ENCODE measurements at regions not wholly inside any gene's neighbourhood (a gene's known extent, or its start where the extent isn't known, plus 50 kb on each side); places are given as distances from the start of the nearest gene placed in this dataset.

- intact Hi-C loops (cut with micrococcal nuclease) = loop anchor here (1.0 kb wide), 1 partner anchor 21 kb away; no protein-coding TSS in a partner anchor
Measured at GRCh38 chr15:98139337-98139736, 178.8 kb downstream of the ARRDC4 start.

DNA sequence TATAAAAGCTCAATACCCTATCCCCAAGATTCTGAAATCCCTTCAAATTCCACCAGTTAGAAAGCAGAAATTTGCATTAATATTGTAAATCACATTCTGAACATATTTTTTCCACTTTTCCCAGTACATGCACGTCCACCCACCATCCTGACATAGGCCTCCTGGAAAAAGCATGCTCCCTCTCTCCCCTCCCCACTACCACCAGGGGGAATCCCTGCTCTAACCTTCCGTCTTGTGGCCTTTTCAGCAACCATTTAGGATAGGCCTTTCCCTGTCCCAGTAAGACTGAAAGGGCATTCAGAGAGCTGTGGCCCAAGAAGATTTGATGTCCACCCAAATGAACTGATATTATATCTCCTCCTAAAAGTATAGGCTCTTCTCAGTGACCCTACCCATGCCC is 182.1 kb downstream of the ARRDC4 start:
- intact Hi-C loops (cut with micrococcal nuclease) = no loop called here

DNA sequence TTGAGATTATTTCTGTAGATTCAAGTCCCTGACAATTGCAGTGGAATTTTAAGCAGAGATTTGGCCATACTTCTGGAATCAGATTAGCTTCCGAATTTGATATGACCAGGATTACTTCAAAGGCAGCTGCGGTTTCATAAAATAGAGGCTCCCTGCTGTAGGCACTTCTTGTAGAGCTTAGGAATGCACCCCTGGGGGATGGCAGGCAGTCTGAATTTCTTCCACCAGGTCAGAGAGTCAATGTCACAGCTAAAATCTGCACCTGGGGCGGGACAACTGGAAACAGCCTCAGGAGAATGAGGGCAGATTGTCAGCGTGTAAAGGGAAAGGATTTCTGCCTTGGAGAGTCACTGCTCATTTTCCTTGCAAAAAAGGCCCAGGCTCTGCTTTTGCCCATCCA is 182.6 kb downstream of the ARRDC4 start:
- intact Hi-C loops (cut with micrococcal nuclease) = no loop called here

DNA sequence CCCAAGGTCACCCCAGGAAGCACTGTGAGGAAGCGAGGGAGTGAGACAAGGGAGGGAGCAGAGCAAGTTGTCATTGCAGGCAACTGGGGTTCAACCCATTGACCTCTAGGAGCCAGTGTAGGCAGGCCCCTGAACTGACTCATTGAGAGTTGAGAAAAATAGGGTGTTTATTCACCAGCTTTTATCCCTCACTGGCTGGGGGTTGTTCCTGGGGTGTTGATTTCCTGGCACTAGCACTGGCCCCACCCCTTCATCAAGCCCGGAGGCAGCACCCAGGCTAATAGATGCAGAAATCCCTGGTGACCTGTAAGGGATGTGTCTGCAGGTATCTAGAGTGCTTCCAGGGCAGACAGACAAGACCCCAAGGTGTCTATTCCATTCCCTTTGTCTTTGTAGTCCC is 183.9 kb downstream of the ARRDC4 start:
- intact Hi-C loops (cut with micrococcal nuclease) = no loop called here

GRCh38 chr15:98146031-98146820 is 185.7 kb downstream of the ARRDC4 start:
- intact Hi-C loops (cut with micrococcal nuclease) = no loop called here

DNA sequence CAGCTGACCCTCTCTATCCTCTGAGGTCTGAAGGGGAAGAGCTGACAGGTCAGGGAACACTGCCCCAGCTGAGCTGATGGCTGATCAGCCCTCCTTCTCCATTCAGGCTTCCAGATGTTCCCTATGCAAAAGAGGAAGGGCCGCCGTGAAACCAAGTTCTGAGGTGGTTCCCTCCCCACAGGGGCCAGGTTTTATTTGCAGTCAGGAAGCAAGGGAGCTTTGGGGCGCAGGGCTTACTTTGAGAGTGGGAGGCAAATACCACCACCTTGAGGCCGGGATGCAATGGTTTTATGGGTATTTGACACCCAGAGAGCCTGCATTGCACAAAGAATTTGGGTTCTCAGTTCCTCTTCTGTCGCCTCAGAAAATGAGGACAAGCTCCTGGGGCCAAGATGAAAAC is 186.9 kb downstream of the ARRDC4 start:
- intact Hi-C loops (cut with micrococcal nuclease) = no loop called here

GRCh38 chr15:98150084-98150483 is 189.6 kb downstream of the ARRDC4 start:
- intact Hi-C loops (cut with micrococcal nuclease) = no loop called here

GRCh38 chr15:98150536-98150935 is 190.0 kb downstream of the ARRDC4 start:
- intact Hi-C loops (cut with micrococcal nuclease) = no loop called here

DNA sequence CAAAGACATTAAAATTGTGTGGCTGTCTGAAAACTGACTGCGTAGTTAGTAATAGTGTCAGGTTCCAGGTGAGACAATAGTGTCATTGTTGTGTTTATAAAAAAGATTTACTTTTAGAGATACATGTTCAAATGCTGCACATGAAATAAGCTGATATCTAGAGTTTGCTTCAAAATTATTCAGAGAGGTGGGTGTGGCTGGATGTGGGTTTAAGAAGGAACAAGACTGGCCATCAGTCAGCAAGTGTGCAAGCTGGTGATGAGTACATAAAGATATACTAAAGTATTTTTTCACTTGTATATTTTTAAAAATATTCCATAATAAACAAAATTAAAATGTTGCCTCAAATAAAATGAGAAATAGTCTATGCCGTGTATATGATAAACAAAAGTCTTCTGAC is 190.6 kb downstream of the ARRDC4 start:
- intact Hi-C loops (cut with micrococcal nuclease) = no loop called here

- intact Hi-C loops (cut with micrococcal nuclease) = no loop called here
Measured at GRCh38 chr15:98152156-98152555, 191.7 kb downstream of the ARRDC4 start.

DNA sequence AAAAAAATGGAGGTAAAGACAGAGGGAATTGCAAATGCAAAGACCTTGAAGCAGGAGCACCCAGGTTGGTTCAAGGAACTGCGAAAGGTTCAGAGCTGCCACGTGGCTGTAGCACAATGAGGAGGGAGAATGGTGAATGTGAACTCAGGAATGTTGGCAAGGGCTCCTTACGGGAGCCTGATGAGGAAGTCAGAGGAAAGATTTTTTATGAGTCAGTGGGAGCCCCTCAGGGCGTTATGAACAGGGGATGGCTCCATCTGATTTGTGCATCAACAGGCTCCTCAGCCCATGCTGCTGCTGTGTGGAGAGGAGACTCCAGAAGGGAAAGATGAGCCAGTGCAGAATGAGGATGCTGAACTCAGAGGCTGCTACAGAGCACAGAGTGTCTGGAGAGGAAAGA is 194.4 kb downstream of the ARRDC4 start:
- intact Hi-C loops (cut with micrococcal nuclease) = no loop called here

DNA sequence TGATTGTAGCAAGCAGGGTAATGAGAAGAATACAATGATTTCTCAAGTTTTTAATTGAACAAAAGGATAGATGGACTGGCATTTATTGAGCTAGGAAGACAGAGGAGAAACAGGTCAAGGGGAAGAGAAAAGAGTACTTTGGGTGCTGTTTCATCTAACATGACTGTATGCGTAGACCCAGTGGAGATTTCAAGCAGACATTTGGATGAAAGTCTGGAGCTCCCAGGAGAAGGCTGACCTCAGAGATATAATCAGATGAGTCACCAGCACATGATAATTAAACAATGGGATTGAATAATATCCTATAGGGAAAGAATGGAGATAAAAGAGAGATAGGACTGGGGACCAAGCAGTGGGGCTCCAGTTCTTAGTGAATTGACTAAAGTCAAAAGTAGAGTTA is 194.9 kb downstream of the ARRDC4 start:
- intact Hi-C loops (cut with micrococcal nuclease) = no loop called here

DNA sequence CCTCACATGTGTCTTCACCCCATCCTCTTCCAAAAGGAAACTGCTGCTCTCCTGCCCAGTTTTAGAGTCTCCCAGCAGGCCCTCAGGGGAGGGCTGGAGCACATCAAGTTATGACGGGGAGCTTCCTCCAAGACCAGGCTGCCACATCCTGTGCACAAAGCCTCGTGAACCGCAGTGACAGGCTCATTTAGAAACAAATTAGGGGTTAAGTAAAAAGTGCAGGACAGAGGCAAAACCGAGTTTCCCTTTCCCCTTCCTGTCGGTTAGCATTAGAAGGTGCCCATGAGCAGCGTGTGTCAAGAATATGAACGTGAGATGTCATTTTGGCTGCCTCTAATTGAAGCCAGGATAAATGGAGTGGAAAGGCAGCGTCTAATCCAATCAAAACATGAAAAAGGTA is 199.7 kb downstream of the ARRDC4 start:
- intact Hi-C loops (cut with micrococcal nuclease) = loop anchor here (1.0 kb wide), 4 partner anchors 9 to 200 kb away; partner anchors contain the start of gene ARRDC4

GRCh38 chr15:98163319-98164045 is 203.0 kb downstream of the ARRDC4 start:
- intact Hi-C loops (cut with micrococcal nuclease) = no loop called here

DNA sequence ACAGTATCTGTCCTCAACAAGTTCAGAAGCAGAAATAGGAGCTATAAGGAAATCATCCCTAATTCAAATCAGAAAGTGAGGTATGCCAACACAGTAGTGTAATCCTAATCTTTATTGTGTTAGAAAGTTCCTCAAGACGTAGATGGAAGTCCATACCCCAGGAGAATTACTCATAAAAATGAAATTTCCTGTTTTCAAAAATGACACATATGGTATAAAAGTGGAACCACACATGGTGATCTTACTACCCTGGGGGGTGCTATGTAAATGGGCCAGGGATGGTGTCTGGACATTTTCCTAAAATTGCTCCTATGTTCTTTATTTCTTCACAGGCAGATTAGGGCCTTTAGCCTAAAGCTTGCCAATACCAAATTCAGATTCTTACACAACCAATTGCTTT is 204.1 kb downstream of the ARRDC4 start:
- intact Hi-C loops (cut with micrococcal nuclease) = no loop called here

DNA sequence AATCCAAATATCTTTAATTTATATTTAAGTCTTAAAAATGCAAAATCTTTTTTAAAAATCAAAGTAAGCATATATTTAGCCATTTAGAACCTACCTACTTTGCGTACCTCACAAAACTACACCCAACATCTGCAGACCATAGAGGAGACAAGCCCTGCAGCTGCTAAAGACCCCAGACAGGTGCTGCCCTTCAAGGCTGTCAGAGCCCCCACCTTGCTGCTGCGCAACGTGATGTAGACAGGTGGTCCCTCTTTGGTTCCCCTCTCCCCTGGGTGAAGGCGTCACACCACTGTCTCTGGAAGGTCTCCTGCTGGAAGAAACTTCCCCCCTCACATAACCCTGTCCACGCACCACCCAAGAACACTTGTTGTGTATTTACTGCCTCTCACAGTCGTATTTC is 204.5 kb downstream of the ARRDC4 start:
- intact Hi-C loops (cut with micrococcal nuclease) = no loop called here

- intact Hi-C loops (cut with micrococcal nuclease) = no loop called here
Measured at GRCh38 chr15:98167722-98168268, 207.3 kb downstream of the ARRDC4 start.

- intact Hi-C loops (cut with micrococcal nuclease) = loop anchor here (1.0 kb wide), 1 partner anchor 9 kb away; no protein-coding TSS in a partner anchor
Measured at GRCh38 chr15:98169551-98169950, 209.0 kb downstream of the ARRDC4 start.

GRCh38 chr15:98174286-98174685 is 213.8 kb downstream of the ARRDC4 start:
- intact Hi-C loops (cut with micrococcal nuclease) = no loop called here

- intact Hi-C loops (cut with micrococcal nuclease) = loop anchor here (5.0 kb wide), 1 partner anchor 213 kb away; the partner anchor contains the start of gene ARRDC4
Measured at GRCh38 chr15:98174841-98175240, 214.3 kb downstream of the ARRDC4 start.

DNA sequence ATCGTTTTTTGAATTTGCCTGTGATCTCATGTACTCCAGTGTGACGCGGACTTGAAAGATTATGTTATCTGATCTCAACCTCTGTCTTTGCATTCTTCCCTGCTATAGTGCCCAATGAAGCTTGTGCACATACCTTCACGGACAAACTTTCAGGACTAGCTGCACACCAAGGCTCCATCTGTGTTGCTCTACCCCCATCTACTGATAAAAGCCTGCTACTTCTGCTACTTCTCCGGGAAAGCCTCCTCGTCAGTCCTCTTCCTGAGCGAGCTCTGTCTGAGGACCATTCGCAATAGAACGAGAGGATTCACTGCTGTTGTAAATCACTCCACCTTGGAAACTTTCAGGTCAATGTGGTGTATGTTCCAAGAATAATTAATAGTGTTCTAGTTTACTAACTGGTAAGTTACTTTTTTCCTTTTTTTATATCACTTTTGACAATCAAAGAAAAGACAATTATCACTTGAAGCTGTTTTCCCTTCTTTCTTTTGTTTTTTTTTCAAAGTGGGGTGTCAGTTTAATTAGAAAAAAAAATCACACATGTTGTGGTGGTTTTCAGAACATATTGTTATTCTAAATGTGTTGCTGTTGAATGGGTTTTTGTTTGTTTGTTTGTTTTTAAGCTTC is 217.6 kb downstream of the ARRDC4 start:
- intact Hi-C loops (cut with micrococcal nuclease) = loop anchor here (1.0 to 5.0 kb wide), 5 partner anchors 18 to 274 kb away; partner anchors contain the start of gene ARRDC4

DNA sequence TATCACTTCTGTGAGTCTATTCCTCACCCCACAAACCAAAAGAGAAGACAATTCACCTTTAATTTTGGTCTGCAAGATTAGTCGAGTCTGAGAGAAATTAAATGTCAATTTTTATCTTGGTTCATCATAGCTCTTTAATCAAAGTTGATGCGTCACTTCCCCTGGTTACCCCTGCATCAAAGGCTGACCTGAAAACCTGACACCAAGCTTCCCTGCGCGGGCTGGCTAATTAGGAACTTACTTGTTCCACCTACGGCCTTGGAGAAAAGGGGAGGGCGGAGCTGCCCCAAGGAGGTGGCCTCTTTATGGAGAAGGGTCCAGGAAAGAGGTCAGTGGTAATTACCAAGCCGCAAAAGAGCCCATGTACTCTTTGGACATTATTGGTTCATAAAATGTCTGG is 218.4 kb downstream of the ARRDC4 start:
- intact Hi-C loops (cut with micrococcal nuclease) = loop anchor here (1.0 to 5.0 kb wide), 5 partner anchors 19 to 275 kb away; partner anchors contain the start of gene ARRDC4
